Lower leg skin (tissue), 4 donors: ENCODE measurements at regions not wholly inside any gene's neighbourhood (a gene's known extent, or its start where the extent isn't known, plus 50 kb on each side); places are given as distances from the start of the nearest gene placed in this dataset.
"Not testable (repeated sequence)": the region's sequence is repeated elsewhere in the genome, so short reads cannot be mapped to it uniquely, and the experiment has no call there.

Experiments
- DNase-seq, 2 donors: peaks; one replicate each; pipeline ENCODE4 v3.0.0-alpha.2; 2019; ENCODE audit warnings: low spot score in 2 of 2
- H3K4me3 ChIP-seq: fragments of 200-600 bp; sonication (generic); 2 replicates; pipeline ENCODE4 v1.5.1; 2017; ENCODE audit warnings: mild to moderate bottlenecking, low read depth; ENCODE audit not compliant: poor library complexity, severe bottlenecking
- CTCF ChIP-seq, 3 donors: fragments of 450-650 bp; IDR thresholded peaks; one replicate each; pipeline ENCODE4 v1.5.1; 2016; ENCODE audit warnings: antibody characterized with exemption in 3 of 3, mild to moderate bottlenecking in 3 of 3, moderate library complexity in 2 of 3
- POLR2A ChIP-seq, 2 donors: fragments of 450-650 bp; IDR thresholded peaks; one replicate each; pipeline ENCODE4 v1.6.1; 2016 to 2017; ENCODE audit warnings: antibody characterized with exemption in 2 of 2, mild to moderate bottlenecking in 1 of 2, moderate library complexity in 1 of 2
- WGBS, 2 donors: methylation state at CpG; one replicate each; pipeline ENCODE4 v1.1.5; 2018; 5-methylcytosine and 5-hydroxymethylcytosine counted together
- intact Hi-C: fragments of 100-400 bp; cut with DNase I; formaldehyde crosslinking; loops from one replicate; pipeline ENCODE4 v1.15.0; 2023; ENCODE audit warnings: low total_unique reads

GRCh38 chr13:33353210-33353609 lies 67.7 kb upstream of the STARD13 start:
- peak; percentile 84 to 92 for DNase-seq
- intact Hi-C loops, result no loop called here
- no peak overlapping the region for H3K4me3 ChIP-seq
- TF ChIP-seq CTCF (IDR thresholded peaks at IDR 0.05) (no peak), POLR2A (IDR thresholded peaks at IDR 0.05) (no peak)
- 60 to 67% methylated on average over 4 of the region's 4 CpGs for WGBS, 2 donors

GRCh38 chr13:33353646-33354045 lies 68.1 kb upstream of the STARD13 start:
- H3K4me3 ChIP-seq, result no peak overlapping the region
- TF ChIP-seq CTCF (IDR thresholded peaks at IDR 0.05) (no peak), POLR2A (IDR thresholded peaks at IDR 0.05) (no peak)
- WGBS, 2 donors, result 81 to 96% methylated on average over 4 of the region's 4 CpGs
- no peak for DNase-seq
- intact Hi-C loops, result no loop called here

GRCh38 chr13:33355201-33355895 lies 69.8 kb upstream of the STARD13 start:
- TF ChIP-seq POLR2A (IDR thresholded peaks at IDR 0.05) (no peak), CTCF (IDR thresholded peaks at IDR 0.05) (no peak)
- intact Hi-C loops, result no loop called here
- H3K4me3 ChIP-seq, result no peak overlapping the region
- peak in 1 of 2 donors; percentile 45 for DNase-seq
- 61 to 66% methylated on average over 6 of the region's 6 CpGs for WGBS, 2 donors

- WGBS, 2 donors, result 93 to 97% methylated on average over 9 to 11 of the region's 17 CpGs
- H3K4me3 ChIP-seq, intact Hi-C loops, DNase-seq: not testable (repeated sequence)
Observed at GRCh38 chr13:33358076-33358475, 72.5 kb upstream of the STARD13 start.

- no peak overlapping the region for H3K4me3 ChIP-seq
- intact Hi-C loops, result no loop called here
- WGBS, 2 donors, result 94 to 98% methylated on average over 2 of the region's 2 CpGs
- DNase-seq, result no peak
- no peak for TF ChIP-seq CTCF (IDR thresholded peaks at IDR 0.05)
- TF ChIP-seq POLR2A (IDR thresholded peaks at IDR 0.05), result no peak
Observed at GRCh38 chr13:33362986-33363727, 77.6 kb upstream of the STARD13 start.

- TF ChIP-seq CTCF (IDR thresholded peaks at IDR 0.05), result no peak
- TF ChIP-seq POLR2A (IDR thresholded peaks at IDR 0.05), result no peak
- WGBS, 2 donors, result 94 to 95% methylated on average over 5 of the region's 5 CpGs
- intact Hi-C loops, result no loop called here
- H3K4me3 ChIP-seq, result no peak overlapping the region
- DNase-seq, result no peak
Observed at GRCh38 chr13:33364192-33364591, 78.6 kb upstream of the STARD13 start.
